ENCODE measurements at regions not wholly inside any gene's neighbourhood (a gene's known extent, or its start where the extent isn't known, plus 50 kb on each side); places are given as distances from the start of the nearest gene placed in this dataset.

DNA sequence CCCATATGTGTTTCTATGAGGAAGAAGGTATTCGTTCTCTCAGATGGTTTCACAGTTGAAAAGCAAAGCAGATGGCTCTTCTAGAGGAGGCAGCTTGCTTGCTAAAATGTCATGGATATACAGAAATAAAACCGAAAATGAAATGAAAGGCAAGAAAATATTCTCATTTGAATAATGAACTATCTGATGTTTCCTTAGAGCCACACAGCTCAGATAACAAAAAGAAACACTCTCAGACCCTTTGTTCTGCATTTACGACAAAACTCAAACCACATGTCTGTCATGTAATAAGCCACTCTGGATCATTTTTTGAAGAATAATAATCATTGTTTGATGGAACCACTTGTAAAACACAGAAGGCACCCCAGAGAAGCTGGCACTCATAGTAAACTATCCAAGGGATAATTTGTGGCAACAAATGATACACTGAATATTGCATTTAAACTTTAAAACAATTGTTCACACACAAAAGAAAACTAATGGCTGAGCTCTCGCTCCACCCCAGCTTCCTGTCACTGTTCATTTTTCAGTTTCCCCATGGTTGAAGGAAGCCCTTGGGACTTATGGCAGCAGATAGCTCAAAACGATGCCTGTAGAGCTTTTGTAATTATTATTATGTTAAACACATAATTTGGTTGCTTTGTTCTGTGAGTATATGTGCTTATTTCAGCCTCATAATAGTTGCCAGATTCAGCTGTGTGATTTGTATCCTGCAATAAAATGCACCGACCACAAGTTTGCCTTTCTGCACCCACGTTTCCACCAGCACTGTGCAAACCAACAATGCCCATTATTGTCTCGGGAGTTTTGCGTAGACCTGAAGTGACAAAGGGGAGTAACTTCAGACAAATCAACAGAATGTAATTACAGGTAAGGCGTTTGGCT lies 256.0 kb downstream of the TMEM167A start:
- no peaks in the 10 kb centered on the region for H3K36me3 Mint-ChIP-seq
- H3K4me3 Mint-ChIP-seq = no peak overlapping the region
- DNase-seq (ENCODE audit: low spot score) = peak; percentile 4
- peaks cover 17% of the 10 kb centered on the region for H3K4me1 Mint-ChIP-seq
- Histone ChIP-seq H3K4me1 (peaks cover 28% of the 10 kb centered on the region), H3K79me2 (ENCODE audit: low read depth) (no peaks in the 10 kb centered on the region), H3K9ac (no peak overlapping the region), H3K27ac (peak overlapping the region; percentile 94), H4K20me1 (ENCODE audit: low read depth) (no peaks in the 10 kb centered on the region), H3K36me3 (no peaks in the 10 kb centered on the region), H3K4me3 (no peak overlapping the region), H3K9me3 (ENCODE audit: low read depth) (no peaks in the 10 kb centered on the region), H3F3A (ENCODE audit: low read depth) (peaks cover 25% of the 10 kb centered on the region), H3K27me3 (no peaks in the 10 kb centered on the region), H2AFZ (replicated peaks) (no peak overlapping the region), H3K4me2 (peak overlapping the region; percentile 55)
- H3K27ac Mint-ChIP-seq = peak overlapping the region; percentile 96
- H3K9me3 Mint-ChIP-seq = no peaks in the 10 kb centered on the region
- no peaks in the 10 kb centered on the region for H3K27me3 Mint-ChIP-seq (ENCODE audit: insufficient read depth, low read depth)
- TF ChIP-seq, protein P1, sequence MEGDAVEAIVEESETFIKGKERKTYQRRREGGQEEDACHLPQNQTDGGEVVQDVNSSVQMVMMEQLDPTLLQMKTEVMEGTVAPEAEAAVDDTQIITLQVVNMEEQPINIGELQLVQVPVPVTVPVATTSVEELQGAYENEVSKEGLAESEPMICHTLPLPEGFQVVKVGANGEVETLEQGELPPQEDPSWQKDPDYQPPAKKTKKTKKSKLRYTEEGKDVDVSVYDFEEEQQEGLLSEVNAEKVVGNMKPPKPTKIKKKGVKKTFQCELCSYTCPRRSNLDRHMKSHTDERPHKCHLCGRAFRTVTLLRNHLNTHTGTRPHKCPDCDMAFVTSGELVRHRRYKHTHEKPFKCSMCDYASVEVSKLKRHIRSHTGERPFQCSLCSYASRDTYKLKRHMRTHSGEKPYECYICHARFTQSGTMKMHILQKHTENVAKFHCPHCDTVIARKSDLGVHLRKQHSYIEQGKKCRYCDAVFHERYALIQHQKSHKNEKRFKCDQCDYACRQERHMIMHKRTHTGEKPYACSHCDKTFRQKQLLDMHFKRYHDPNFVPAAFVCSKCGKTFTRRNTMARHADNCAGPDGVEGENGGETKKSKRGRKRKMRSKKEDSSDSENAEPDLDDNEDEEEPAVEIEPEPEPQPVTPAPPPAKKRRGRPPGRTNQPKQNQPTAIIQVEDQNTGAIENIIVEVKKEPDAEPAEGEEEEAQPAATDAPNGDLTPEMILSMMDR (IDR thresholded peaks at IDR 0.05) = no peak
- no peak for TF ChIP-seq EZH2phosphoT487 (IDR thresholded peaks at IDR 0.05)
- TF ChIP-seq EZH2 (IDR thresholded peaks at IDR 0.05) = no peak

GRCh38 chr5:82820188-82820587 lies 257.0 kb downstream of the TMEM167A start:
- no peaks in the 10 kb centered on the region for H3K27me3 Mint-ChIP-seq (ENCODE audit: insufficient read depth, low read depth)
- no peaks in the 10 kb centered on the region for H3K9me3 Mint-ChIP-seq
- H3K4me3 ChIP-seq = no peak overlapping the region
- H3K4me1 ChIP-seq = peaks cover 28% of the 10 kb centered on the region
- no peaks in the 10 kb centered on the region for H3K36me3 Mint-ChIP-seq
- no peak overlapping the region for H3K4me3 Mint-ChIP-seq
- H4K20me1 ChIP-seq (ENCODE audit: low read depth) = no peaks in the 10 kb centered on the region
- no peak overlapping the region for H3K9ac ChIP-seq
- TF ChIP-seq, protein P1 (IDR thresholded peaks at IDR 0.05) = no peak
- TF ChIP-seq EZH2 (IDR thresholded peaks at IDR 0.05) (no peak), EZH2phosphoT487 (IDR thresholded peaks at IDR 0.05) (no peak)
- no peaks in the 10 kb centered on the region for H3K27me3 ChIP-seq
- H3K4me2 ChIP-seq = no peak overlapping the region
- H3K36me3 ChIP-seq = no peaks in the 10 kb centered on the region
- H3K27ac ChIP-seq = no peak overlapping the region
- no peaks in the 10 kb centered on the region for H3K79me2 ChIP-seq (ENCODE audit: low read depth)
- H3K4me1 Mint-ChIP-seq = peaks cover 17% of the 10 kb centered on the region
- no peak for DNase-seq (ENCODE audit: low spot score)
- no peak overlapping the region for H2AFZ ChIP-seq (replicated peaks)
- peaks cover 25% of the 10 kb centered on the region for H3F3A ChIP-seq (ENCODE audit: low read depth)
- no peaks in the 10 kb centered on the region for H3K9me3 ChIP-seq (ENCODE audit: low read depth)
- H3K27ac Mint-ChIP-seq = no peak overlapping the region

GRCh38 chr5:82817897-82818676 lies 259.1 kb downstream of the TMEM167A start:
- no peaks in the 10 kb centered on the region for H3K36me3 ChIP-seq

More at GRCh38 chr5:82817897-82818676, 259.1 kb downstream of the TMEM167A start:
- Histone ChIP-seq H3K27ac (no peak overlapping the region), H3K4me3 (no peak overlapping the region), H3K9ac (no peak overlapping the region), H3K4me2 (no peak overlapping the region), H3F3A (ENCODE audit: low read depth) (peaks cover 24% of the 10 kb centered on the region), H3K79me2 (ENCODE audit: low read depth) (no peaks in the 10 kb centered on the region), H3K27me3 (no peaks in the 10 kb centered on the region), H3K9me3 (ENCODE audit: low read depth) (no peaks in the 10 kb centered on the region), H2AFZ (replicated peaks) (no peak overlapping the region), H3K4me1 (peaks cover 38% of the 10 kb centered on the region), H4K20me1 (ENCODE audit: low read depth) (no peaks in the 10 kb centered on the region)
- Mint-ChIP-seq H3K36me3 (no peaks in the 10 kb centered on the region), H3K4me3 (no peak overlapping the region), H3K27me3 (ENCODE audit: insufficient read depth, low read depth) (no peaks in the 10 kb centered on the region), H3K27ac (no peak overlapping the region), H3K4me1 (peaks cover 23% of the 10 kb centered on the region), H3K9me3 (no peaks in the 10 kb centered on the region)
- no peak for DNase-seq (ENCODE audit: low spot score)
- TF ChIP-seq, protein P1 (IDR thresholded peaks at IDR 0.05) = no peak
- no peak for TF ChIP-seq EZH2phosphoT487 (IDR thresholded peaks at IDR 0.05)
- TF ChIP-seq EZH2 (IDR thresholded peaks at IDR 0.05) = no peak
